GM19397 (cell line): ENCODE measurements at regions not wholly inside any gene's neighbourhood (a gene's known extent, or its start where the extent isn't known, plus 50 kb on each side); places are given as distances from the start of the nearest gene placed in this dataset.

Experiments used
- ATAC-seq: cut with Tn5 transposase; IDR thresholded peaks from one replicate; pipeline ENCODE4 v1.9.1; 2021; ENCODE audit warnings: mild to moderate bottlenecking, moderate library complexity; ENCODE audit not compliant: unreplicated experiment

- no peak for ATAC-seq
Measured at GRCh38 chr21:19565587-19565986, 1162.0 kb upstream of the TMPRSS15 start.

- ATAC-seq, result no peak
Measured at GRCh38 chr21:19566975-19567374, 1163.4 kb upstream of the TMPRSS15 start.

DNA sequence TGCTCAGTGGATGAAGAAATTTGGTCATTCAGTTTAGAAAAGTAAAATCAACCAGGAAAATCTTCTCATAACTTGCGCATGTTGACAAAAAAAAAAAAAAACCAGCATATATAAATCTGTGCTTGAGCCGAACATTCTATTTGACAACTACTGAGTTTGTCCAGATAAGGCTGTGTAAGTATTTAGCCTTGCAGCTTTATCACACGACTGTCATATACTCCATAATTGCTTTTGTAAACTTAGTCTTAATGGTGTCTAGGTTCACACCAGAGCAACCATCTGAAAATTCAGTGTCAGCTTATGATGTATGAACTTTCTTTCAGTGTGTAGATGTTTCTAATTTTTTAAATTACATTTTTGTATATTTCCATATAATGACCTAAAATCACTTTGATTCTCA lies 1173.8 kb upstream of the TMPRSS15 start:
- no peak for ATAC-seq

DNA sequence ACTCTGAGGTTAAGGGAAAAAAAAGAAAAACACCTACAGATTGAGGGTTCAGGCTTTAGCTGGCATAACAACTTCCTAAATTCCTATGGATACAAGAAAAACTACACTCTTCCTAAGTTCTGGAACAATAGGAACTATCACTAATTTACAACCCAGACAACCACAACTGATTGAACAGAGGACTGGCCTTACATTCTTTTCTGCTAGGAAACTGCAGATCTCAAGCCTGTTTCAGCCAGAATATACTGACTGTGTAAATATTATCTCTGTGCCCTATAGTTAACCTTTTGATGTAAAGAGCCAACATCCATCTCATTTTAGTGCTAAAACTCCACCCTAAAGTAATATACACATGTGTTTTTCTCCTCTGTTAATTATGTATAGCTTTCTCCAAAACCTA lies 1186.5 kb upstream of the TMPRSS15 start:
- ATAC-seq, result no peak

DNA sequence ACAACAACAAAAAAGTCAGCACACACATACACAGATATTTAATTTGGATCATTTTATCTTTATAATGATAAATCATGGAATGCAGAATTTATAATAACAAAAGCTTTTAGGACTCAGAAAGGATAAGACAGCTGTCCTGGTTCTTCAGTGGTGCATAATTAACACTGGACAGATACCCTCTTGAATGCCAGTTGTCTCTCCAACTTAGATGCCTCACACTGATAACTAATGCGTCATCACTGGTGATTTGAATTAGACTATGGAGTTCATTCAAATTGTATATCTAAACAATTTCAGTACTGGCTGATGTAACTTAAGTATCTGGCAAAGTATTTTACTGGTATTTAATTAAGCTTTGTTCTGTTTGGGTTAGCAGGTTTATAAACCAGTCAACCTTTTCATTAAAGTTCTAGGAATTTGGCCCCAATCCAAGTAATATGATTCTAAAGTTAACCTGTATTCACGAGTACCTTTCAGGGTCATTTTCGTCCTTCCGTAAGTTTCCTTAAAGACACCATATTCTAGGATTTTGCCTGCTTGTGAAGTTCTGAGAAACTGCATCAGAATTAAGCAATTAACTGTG lies 1199.5 kb upstream of the TMPRSS15 start:
- no peak for ATAC-seq

DNA sequence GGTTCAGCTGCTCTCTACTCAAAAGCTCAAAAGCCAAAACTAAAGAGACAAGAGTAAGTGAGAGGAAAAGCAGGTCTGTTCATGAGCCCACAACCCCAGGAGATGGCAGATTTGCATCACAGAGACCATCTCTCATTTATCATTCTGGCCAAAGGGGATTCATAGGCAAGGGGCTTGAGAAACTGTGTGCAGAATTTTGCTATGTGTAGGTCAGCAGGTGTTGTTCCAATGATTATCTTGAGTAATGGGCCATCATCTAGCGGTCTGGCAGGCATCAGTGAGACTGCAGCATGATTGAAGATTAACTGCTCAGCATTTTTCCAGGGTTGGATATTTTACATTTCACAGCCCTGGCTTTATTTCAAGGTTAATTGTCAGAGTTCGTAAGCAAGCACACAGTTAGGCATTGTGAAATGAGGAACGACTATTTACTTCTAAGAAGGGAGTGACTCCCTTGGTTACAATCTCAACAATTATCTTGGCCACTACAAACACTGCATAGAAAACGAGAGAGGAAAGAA lies 1204.6 kb upstream of the TMPRSS15 start:
- ATAC-seq, result no peak

DNA sequence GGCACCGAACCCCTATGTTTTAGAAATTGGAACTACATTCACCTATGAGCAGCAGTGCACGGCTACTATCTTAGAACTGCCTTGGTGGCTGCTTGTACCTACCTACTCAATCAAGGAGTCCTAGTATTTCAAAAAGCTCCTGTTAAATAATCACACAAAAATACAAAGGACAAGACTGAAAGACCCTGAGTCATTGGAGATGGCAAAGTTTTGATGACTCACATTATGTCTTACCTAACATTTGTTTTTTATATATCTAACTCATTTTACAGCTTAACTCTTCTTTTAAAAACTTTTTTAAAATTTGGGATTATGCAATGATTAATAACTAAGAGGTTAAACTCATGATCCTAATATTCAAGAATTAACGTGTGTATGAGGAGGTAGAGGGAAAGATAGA lies 1206.0 kb upstream of the TMPRSS15 start:
- no peak for ATAC-seq

GRCh38 chr21:19621837-19622496 lies 1218.4 kb upstream of the TMPRSS15 start:
- ATAC-seq, result no peak

DNA sequence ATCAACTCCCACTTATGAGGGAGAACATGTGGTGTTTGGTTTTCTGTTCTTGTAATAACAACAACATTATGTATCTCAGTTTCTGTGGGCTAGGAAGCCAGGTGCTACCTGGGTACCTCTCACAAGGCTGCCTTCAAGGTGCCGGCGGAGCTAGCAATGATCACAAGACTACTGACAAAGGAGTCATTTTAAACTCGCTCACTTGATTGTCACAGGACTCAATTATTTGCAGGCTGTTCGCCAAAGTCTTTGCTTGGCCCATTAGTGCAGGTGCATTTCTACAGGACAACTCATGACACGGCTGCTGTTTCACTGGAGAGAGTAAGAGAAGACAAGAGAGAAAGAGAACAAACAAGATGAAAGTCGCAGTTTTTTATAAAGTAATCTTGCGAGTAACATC lies 1237.4 kb upstream of the TMPRSS15 start:
- ATAC-seq, result no peak

- no peak for ATAC-seq
Measured at GRCh38 chr21:19648391-19648790, 1244.8 kb upstream of the TMPRSS15 start.

DNA sequence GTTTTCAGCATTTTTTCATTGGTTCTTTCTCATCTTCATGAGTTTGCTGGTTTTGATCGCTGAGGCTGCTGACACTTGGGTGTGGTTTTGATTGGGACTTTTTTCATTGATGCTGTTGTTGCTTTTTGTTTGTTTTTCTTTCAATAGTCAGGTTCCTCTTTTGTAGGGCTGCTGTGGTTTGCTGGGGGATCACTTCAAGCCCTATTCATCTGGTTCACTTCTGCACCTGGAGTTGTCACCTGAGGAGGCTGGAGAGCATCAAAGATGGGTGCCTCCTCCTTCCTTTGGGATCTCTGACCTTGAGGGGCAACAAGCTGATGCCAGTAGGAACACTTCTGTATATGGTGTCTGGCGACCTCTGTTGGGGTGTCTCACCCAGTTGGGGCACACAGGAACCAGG lies 1279.9 kb upstream of the TMPRSS15 start:
- no peak for ATAC-seq

DNA sequence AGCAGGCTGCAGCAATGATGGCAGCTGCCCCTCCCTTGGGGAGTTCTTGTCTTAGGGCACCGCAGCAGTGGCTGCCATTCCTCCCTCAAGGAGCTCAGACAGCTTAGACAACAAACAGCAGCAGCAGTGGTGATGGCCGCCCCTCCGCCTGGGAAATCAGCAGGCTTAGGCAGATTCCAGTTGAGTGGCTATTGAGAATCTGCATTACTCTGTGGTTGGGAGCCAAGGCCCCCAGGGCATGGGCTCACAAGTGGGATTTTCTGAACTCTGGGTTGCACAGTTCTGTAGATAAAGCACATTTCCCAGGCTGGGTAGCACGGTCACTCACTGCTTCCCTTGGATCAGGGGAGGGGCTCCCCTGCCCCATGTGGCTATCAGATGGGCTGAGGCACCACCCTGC lies 1280.7 kb upstream of the TMPRSS15 start:
- ATAC-seq, result no peak

DNA sequence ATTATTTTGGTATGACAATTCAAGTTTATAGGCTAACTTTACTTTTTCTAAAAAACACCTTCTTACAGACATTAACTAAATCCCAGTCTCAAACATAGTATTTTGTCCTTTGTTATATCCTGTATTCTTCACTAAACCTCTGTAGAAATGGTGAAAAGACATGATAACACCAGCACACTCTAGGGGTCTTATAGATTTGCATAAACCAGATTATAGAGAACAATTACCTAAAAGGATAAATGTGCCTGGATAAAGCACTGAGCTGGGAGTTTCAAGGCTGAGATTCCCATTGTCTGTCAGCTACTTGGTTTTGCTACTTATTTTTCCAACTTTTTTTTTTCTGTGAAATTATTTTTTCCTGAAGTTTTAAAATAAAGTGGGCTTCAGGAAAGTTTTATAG lies 1288.6 kb upstream of the TMPRSS15 start:
- ATAC-seq, result no peak

GRCh38 chr21:19695796-19696195 lies 1292.2 kb upstream of the TMPRSS15 start:
- ATAC-seq, result no peak

GRCh38 chr21:19700476-19700875 lies 1296.9 kb upstream of the TMPRSS15 start:
- no peak for ATAC-seq

DNA sequence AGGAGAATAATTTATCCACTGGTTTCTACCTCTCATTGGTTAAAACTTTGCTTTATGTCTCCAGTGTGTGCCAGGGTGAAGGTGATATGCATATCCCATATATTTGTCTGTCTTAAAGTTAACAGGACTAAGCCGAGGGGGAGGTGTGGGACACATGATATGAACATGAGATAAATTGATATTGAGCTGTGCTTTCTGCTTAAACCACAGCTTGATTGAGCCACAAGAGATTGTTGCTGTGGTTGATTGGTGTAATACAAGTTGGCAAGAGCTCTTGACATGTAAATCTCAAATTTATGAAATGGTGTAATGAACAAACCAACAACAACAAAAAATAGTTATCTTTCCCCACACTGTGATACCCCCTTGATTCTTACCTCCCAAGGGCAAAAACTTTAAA lies 1295.5 kb upstream of the NCAM2 start:
- no peak for ATAC-seq

DNA sequence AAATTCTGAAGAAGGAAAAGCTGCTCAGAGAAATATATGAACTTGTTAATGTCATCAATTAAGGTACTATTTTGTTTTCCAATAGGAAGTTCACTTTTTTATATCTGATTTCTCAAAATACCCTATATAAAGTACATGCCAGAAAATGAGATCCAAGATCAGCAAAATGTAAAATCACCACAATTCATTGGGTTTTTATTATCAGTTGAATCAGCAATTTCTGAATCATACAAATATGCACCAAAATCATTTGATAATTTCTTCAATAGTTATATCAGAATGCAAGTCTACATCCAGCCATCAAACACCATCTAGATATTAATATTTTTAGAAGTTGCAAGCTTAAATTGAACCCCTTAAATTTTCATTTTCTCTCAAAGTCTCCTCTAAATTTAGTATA lies 1293.4 kb upstream of the NCAM2 start:
- ATAC-seq, result no peak

DNA sequence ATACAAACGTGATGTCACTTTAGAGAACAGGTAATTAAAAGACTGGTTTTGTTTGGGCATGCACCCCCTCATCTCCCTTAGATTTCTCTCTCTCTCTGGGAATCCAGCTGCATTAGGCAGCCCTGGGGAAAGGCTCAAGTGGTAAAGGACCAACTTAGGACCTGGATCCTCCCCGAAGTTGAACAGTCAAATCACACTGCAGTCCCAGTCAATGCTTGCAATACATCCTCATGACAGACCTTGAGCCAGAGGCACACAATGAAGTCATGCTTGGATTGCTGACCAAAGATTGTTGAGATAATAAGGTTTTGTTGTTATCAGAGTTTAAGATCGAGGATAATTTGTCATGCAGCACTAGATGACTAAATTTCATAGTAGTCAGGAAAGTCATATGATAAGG lies 1285.8 kb upstream of the NCAM2 start:
- ATAC-seq, result no peak

GRCh38 chr21:19713313-19713712 lies 1284.9 kb upstream of the NCAM2 start:
- ATAC-seq, result no peak

GRCh38 chr21:19724081-19724480 lies 1274.1 kb upstream of the NCAM2 start:
- no peak for ATAC-seq

- ATAC-seq, result no peak
Measured at GRCh38 chr21:19731251-19731650, 1267.0 kb upstream of the NCAM2 start.

GRCh38 chr21:19759836-19760235 lies 1238.4 kb upstream of the NCAM2 start:
- no peak for ATAC-seq

DNA sequence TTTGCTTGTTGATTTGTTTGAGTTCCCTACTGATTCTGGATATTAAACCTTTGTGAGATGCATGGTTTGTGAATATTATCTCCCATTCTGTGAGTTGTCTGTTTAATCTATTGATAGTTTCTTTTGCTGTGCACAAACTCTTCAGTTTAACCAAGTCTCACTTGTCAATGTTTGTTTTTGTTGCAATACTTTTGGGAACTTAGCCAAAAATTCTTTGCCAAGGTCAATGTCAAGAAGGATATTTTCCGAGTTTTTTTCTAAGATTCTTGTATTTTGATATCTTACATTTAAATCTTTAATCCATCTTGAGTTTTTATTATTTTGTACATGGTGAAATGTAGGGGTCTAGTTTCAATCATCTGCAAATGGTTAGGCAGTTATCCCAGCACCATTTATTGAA lies 1230.7 kb upstream of the NCAM2 start:
- ATAC-seq, result no peak
